Testis (tissue), 2 donors: ENCODE measurements at regions not wholly inside any gene's neighbourhood (a gene's known extent, or its start where the extent isn't known, plus 50 kb on each side); places are given as distances from the start of the nearest gene placed in this dataset.

Experiments used
- DNase-seq: peaks from one replicate; pipeline ENCODE4 v3.0.0-alpha.2; 2019
- H3K27ac ChIP-seq, 2 donors: fragments of 200-600 bp; sonication (generic); one replicate each; pipeline ENCODE4 v1.5.1; 2019
- H3K27me3 ChIP-seq: fragments of 200-600 bp; sonication (generic); one replicate; pipeline ENCODE4 v1.5.1; 2019
- H3K36me3 ChIP-seq: fragments of 200-600 bp; sonication (generic); one replicate; pipeline ENCODE4 v1.5.1; 2017; ENCODE audit warnings: low read depth; ENCODE audit errors: missing control alignments
- H3K4me1 ChIP-seq: fragments of 200-600 bp; sonication (generic); one replicate; pipeline ENCODE4 v1.5.1; 2019
- H3K4me3 ChIP-seq, 2 donors: fragments of 200-600 bp; sonication (generic); one replicate each; pipeline ENCODE4 v1.5.1; 2017 to 2019
- H3K9me3 ChIP-seq: fragments of 200-600 bp; sonication (generic); one replicate; pipeline ENCODE4 v1.5.1; 2017
- POLR2A ChIP-seq: fragments of 450-650 bp; IDR thresholded peaks from one replicate; pipeline ENCODE4 v1.6.1; 2017; ENCODE audit warnings: antibody characterized with exemption, mild to moderate bottlenecking, moderate library complexity
- WGBS, 2 donors: methylation state at CpG; one replicate each; pipeline ENCODE4 v1.1.5; 2018; 5-methylcytosine and 5-hydroxymethylcytosine counted together
- intact Hi-C: fragments of 100-400 bp; cut with DNase I; formaldehyde crosslinking; loops from one replicate; pipeline ENCODE4 v1.15.1; 2023; ENCODE audit warnings: low total_unique reads
- TF ChIP-seq, protein P1 (sequence below), 3 experiments: fragments of 450-650 bp in 2 of 3; fragments of 200-600 bp in 1 of 3; sonication (generic) in 1 of 3; IDR thresholded peaks; one replicate each; pipeline ENCODE4 v1.5.1; 2016 to 2019; ENCODE audit warnings: antibody characterized with exemption in 3 of 3, mild to moderate bottlenecking in 2 of 3, moderate library complexity in 1 of 3

DNA sequence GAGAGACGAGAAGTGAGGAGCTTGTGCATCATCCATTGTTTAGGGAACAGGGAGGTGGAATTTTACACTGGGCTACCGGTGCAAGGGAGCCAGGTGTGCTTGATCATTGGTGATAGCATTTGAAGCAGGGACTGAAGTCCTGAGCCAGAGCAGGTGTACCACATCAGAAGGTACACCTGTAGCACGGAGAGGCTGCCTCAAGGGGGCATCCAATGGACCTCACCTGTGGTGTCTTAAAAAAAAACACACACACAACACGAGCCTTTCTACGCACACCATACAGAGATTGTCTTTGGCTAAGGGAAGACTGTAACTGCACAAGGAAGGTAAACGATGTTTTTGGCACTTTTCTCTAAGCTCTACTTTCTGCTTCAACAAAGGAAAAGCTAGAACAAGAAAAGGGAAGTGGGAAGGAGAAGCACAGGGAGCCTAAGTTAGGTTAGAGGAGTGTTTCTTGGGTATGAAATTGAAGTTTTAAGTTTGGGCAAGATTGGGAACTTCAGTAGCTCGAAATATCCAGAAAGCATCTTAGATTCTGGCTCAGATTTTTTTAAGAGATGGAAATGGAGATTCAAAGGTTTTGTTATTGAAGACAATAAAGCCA lies 334.3 kb upstream of the FBXO33 start:
- H3K4me1 ChIP-seq: no peaks in the 10 kb centered on the region
- WGBS, 2 donors: 75 to 79% methylated on average over 7 of the region's 7 CpGs
- no peaks in the 10 kb centered on the region for H3K27me3 ChIP-seq
- no peak for DNase-seq
- H3K9me3 ChIP-seq: no peaks in the 10 kb centered on the region
- TF ChIP-seq, protein P1, sequence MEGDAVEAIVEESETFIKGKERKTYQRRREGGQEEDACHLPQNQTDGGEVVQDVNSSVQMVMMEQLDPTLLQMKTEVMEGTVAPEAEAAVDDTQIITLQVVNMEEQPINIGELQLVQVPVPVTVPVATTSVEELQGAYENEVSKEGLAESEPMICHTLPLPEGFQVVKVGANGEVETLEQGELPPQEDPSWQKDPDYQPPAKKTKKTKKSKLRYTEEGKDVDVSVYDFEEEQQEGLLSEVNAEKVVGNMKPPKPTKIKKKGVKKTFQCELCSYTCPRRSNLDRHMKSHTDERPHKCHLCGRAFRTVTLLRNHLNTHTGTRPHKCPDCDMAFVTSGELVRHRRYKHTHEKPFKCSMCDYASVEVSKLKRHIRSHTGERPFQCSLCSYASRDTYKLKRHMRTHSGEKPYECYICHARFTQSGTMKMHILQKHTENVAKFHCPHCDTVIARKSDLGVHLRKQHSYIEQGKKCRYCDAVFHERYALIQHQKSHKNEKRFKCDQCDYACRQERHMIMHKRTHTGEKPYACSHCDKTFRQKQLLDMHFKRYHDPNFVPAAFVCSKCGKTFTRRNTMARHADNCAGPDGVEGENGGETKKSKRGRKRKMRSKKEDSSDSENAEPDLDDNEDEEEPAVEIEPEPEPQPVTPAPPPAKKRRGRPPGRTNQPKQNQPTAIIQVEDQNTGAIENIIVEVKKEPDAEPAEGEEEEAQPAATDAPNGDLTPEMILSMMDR (IDR thresholded peaks at IDR 0.05): no peak
- TF ChIP-seq POLR2A: no peak
- no peaks in the 10 kb centered on the region for H3K36me3 ChIP-seq
- H3K4me3 ChIP-seq: no peak overlapping the region
- H3K27ac ChIP-seq: no peak overlapping the region
- intact Hi-C loops: no loop called here

DNA sequence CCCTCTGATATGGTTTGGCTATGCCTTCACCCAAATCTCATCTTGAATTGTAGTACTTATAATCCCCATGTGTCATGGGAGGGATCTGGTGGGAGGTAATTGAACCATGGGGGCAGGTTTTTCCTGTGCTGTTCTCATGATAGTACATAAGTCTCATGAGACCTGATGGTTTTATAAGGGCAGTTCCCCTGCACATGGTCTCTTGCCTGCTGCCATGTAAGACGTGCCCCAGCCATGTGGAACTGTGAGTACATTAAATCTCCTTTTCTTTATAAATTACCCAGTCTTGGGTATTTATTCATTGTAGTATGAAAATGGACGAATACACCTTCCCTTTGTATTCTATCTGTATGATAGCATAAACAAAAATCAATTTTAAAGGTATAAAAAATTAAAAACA lies 333.4 kb upstream of the FBXO33 start:
- no peak for DNase-seq
- Histone ChIP-seq H3K27ac (no peak overlapping the region), H3K4me1 (no peaks in the 10 kb centered on the region), H3K36me3 (no peaks in the 10 kb centered on the region), H3K9me3 (no peaks in the 10 kb centered on the region), H3K4me3 (no peak overlapping the region), H3K27me3 (no peaks in the 10 kb centered on the region)
- no peak for TF ChIP-seq POLR2A
- TF ChIP-seq, protein P1 (IDR thresholded peaks at IDR 0.05): no peak
- intact Hi-C loops: no loop called here
- WGBS, 2 donors: 70 to 94% methylated on average over 2 of the region's 2 CpGs

DNA sequence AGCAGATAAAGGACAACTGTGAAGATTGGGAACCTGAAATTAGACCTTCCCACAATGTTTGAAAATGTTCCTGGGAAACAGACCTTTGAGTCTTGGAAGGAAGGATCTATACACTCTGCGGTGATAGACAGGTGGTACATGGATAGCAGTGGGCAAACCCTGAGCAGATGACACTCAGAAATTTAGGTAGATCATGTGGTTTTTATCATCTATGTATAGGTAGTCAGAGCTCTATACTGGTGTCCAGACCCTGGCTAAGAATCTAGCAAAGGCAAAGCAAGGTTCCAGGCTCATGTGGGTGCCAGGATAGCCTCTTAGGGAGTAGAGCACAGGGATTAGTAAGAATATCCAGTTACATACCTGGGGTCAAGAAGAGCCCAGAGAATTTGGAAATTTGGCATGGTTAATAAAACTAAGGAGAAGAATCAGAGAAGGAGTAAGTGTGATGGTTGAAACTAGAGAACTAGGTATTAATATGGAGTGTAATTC lies 331.2 kb upstream of the FBXO33 start:
- intact Hi-C loops: no loop called here
- H3K9me3 ChIP-seq: no peaks in the 10 kb centered on the region
- H3K27ac ChIP-seq: no peak overlapping the region
- no peak for DNase-seq
- H3K27me3 ChIP-seq: no peaks in the 10 kb centered on the region
- TF ChIP-seq, protein P1 (IDR thresholded peaks at IDR 0.05): no peak
- TF ChIP-seq POLR2A: no peak
- no peaks in the 10 kb centered on the region for H3K4me1 ChIP-seq
- H3K4me3 ChIP-seq: no peak overlapping the region
- WGBS, 2 donors: 94 to 100% methylated on average over 1 of the region's 1 CpG
- no peaks in the 10 kb centered on the region for H3K36me3 ChIP-seq

DNA sequence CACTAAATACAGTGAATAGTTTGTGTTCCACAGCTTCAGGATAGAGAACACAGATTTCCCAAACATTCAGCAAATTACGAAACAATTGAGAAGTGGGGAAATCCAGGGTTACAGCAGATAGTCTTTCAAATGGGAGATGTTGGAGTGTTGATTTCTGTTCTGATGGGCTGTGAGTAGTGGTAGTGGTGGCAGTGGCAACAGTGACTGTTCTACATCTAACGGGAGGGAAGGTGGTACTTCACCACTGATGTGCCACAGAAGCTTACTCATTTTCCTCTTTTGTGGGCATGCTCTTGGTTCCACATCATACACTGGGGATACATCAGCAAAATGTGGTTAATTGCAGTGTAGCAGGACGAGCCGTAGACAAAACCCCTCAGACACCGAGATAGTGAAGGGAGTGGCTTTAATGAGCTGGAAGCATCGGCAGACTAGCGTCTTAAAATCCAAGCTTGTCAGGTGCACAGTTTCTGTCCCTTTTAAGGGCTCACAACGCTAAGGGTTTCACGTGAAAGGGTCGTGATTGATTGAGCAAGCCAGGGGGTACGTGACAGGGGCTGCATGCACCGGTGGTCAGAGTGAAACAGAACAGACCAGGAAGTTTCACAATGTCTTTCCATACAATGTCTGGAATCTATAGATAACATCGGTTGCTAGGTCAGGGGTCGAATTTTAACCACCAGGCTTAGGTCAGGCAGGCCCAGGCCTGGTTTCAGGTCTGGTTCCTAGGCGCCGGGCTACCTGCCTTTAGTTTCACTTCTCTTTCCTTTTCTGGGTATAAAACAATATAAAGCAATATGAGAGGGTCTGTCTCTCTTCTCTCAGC lies 330.6 kb upstream of the FBXO33 start:
- no peaks in the 10 kb centered on the region for H3K27me3 ChIP-seq
- H3K4me3 ChIP-seq: no peak overlapping the region
- DNase-seq: no peak
- no peak overlapping the region for H3K27ac ChIP-seq
- 63 to 71% methylated on average over 15 to 16 of the region's 16 CpGs for WGBS, 2 donors
- no peaks in the 10 kb centered on the region for H3K36me3 ChIP-seq
- no peaks in the 10 kb centered on the region for H3K4me1 ChIP-seq
- no peaks in the 10 kb centered on the region for H3K9me3 ChIP-seq
- TF ChIP-seq POLR2A: no peak
- TF ChIP-seq, protein P1 (IDR thresholded peaks at IDR 0.05): no peak
- intact Hi-C loops: no loop called here
